GM21619 (cell line): ENCODE measurements at regions not wholly inside any gene's neighbourhood (a gene's known extent, or its start where the extent isn't known, plus 50 kb on each side); places are given as distances from the start of the nearest gene placed in this dataset.
"Not testable (repeated sequence)": the region's sequence is repeated elsewhere in the genome, so short reads cannot be mapped to it uniquely, and the experiment has no call there.

Source experiments
- ATAC-seq: cut with Tn5 transposase; IDR thresholded peaks from one replicate; pipeline ENCODE4 v1.9.1; 2021; ENCODE audit not compliant: unreplicated experiment

- ATAC-seq, result no peak
Observed at GRCh38 chr16:63129411-63130125, 1093.3 kb upstream of the CDH8 start.

- not testable (repeated sequence) for ATAC-seq
Observed at GRCh38 chr16:63119905-63120304, 1083.7 kb upstream of the CDH8 start.

GRCh38 chr16:63100082-63100481 is 1063.8 kb upstream of the CDH8 start:
- no peak for ATAC-seq

DNA sequence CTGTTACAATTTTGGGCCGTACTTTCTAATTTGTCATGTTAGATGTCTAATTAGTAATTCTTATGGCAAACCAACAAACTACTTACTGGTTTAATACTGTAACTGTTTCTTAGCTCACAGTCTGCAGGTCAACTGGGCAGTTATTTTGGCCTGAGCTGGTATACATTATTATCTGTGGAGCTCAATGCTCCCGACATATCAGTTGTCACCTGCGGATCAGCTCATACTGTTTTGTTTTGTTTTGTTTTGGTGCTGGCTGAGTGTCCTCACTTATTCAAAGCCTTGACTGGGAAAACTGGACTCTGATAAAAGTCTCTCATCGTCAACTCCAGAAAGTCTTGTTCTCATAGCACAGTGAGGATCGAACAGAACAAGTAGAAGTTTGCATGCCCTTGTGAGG is 1060.6 kb upstream of the CDH8 start:
- ATAC-seq, result no peak

- no peak for ATAC-seq
Observed at GRCh38 chr16:63092736-63093135, 1056.5 kb upstream of the CDH8 start.

GRCh38 chr16:63082101-63082500 is 1045.9 kb upstream of the CDH8 start:
- no peak for ATAC-seq

DNA sequence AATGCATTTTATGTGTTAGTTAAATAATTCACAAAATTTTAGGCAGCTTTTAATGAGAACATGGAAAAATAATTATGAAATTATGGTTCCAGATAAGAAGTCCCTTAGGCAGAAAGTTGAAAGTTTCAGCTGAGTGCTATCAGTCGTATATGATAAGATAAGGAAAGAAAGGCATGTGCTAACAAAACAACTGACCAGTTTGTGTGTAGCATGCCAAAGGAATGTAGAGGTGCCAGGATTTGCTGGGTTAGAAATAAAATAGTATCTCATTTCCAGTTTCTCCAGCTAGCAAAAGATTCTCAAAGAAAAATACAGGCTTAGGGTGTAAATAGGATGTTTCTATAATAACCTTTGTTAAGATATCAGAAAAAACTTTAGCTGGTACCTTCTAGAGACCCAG is 1044.5 kb upstream of the CDH8 start:
- no peak for ATAC-seq

GRCh38 chr16:63069047-63069446 is 1032.8 kb upstream of the CDH8 start:
- ATAC-seq, result no peak

DNA sequence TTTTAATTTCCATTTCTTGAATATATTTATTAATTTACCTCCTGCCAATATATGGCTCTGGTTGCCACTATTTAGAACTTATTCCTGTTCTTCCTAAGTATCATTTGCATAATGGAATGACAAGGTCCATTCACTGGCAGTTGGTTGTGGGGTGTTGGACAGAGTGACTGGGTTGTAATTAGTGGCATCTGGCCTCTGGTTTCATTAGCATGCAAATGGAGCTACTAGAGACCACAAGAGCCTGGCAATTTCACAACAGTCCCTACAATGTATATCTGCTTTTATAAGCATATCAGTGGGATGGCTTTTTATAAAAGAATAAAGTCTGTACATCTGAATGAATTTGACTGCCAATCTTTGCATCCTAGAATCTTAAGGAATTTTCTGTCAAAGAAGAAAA is 1030.9 kb upstream of the CDH8 start:
- ATAC-seq, result no peak

GRCh38 chr16:63066552-63066951 is 1030.3 kb upstream of the CDH8 start:
- no peak for ATAC-seq

GRCh38 chr16:63061319-63061718 is 1025.1 kb upstream of the CDH8 start:
- ATAC-seq, result no peak

DNA sequence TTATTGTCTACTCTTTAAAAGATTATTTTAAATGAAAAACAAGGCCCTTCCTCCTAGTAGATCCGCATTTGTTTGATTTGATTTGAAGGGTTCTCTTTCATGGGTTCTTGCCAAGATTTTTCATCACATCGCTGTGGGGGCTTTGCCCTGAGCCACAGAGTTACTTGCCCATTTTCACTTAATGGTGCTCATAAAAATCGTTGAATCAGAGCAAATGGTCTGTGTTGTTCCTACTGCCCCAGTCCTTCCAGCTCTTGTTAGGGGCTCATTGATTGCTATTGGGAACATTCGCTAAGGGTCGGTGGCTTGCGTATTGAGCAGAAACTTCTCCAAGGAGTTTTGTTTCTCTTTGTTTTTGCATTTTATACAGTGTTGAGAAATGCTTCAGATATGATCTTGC is 1023.4 kb upstream of the CDH8 start:
- no peak for ATAC-seq

GRCh38 chr16:63057341-63057740 is 1021.1 kb upstream of the CDH8 start:
- no peak for ATAC-seq

DNA sequence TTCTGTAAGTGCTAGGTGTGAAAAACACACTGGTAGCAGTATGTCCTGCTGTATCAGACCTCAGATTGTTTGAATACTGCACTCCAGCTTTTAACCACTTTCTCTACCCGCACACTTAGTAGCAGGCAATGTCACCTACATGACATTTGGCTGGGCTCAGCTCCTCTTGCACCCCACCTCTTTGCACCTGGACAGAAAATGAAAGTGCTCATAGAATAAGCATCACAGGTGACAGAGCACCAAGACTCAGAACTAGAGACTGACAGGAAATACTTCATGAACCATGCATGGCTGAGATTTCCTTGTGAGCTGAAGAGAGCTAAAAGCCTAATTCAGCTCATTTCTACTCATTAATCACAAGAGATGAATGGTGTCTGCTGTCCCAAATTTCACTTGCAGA is 1014.2 kb upstream of the CDH8 start:
- no peak for ATAC-seq

DNA sequence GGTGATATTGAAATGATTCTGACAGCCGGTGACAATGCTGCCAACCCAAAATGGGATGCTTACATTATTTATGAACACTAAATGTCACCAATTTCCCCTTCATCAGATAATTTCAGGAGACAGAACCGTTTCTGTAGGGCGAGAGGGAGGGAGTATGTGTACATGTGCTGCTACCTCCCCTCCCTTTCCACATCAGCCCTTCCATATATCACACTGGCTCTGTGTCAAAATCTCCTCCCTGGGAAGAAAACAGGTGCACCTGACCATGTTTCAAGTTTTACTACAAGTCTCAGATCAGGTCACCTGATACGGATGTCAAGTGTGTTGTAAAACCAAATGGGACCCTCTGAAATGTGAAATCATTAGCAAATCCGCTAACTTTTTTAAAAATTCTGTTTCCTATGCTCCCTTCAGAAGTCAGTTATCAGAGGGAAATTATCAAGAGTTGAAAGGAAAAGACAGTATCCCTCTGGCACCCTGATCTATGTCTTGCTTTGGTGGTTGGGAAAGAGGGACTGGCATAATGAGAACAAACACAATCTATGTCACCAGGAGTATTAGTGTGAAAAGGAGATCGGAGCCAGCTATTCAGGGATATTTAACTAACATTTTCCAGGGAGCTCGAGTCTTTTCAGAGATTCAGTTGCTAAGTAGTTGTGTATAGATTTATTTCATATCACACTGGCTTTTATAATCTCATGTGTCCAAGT is 1002.3 kb upstream of the CDH8 start:
- ATAC-seq, result no peak

DNA sequence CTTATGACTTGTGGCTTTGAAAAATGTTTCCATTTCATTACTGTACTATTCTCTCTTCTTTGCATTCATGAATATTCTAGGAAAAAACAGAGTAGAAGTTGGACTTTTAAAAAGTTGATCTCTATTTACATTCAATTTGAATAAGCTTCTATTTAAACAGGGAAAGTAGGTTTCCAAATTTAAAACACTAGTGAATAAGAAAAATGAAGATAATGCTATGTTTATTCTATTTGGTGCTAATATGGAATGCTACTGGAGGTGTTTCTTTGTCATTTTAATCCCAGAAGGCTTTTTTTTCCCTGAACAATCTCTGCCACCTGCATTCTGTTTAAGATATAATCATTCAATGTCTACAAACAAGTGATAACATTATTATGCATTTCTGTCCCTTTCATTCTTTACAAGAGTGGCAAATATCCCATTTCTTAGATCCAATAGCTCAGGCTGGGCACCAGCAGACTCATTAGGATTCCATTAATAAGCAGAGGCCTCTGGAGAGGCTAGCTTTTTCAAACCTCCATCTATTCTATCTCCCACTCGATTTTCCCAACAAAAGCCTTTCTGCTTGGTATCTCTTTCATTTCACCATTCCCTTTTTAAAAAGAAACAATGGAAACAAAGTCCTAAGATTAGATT is 1001.6 kb upstream of the CDH8 start:
- ATAC-seq, result no peak

- no peak for ATAC-seq
Observed at GRCh38 chr16:63018581-63019223, 982.5 kb upstream of the CDH8 start.

- no peak for ATAC-seq
Observed at GRCh38 chr16:63008688-63009087, 972.5 kb upstream of the CDH8 start.

- ATAC-seq, result no peak
Observed at GRCh38 chr16:63005356-63005755, 969.1 kb upstream of the CDH8 start.

GRCh38 chr16:62989480-62989879 is 953.2 kb upstream of the CDH8 start:
- no peak for ATAC-seq

GRCh38 chr16:62985722-62986121 is 949.5 kb upstream of the CDH8 start:
- ATAC-seq, result no peak

DNA sequence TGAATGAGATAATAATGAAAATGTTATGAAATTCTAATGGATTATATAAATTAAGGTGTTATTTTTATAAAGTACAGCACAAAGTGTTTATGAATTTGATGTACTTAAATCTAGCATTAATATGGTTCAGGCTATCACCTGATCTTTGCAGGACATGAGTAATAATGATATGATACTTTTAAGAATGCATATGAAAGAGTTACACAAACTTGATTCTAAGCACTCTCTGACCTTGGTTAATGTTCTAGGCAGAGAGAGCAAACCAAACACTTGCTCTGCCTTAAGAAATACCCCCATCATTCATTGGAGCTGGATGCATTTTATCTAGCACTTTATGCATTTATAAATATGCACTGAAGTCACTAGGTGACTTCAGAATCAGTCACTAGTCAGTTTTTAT is 942.2 kb upstream of the CDH8 start:
- no peak for ATAC-seq
